CMK (cell line): ENCODE measurements at regions not wholly inside any gene's neighbourhood (a gene's known extent, or its start where the extent isn't known, plus 50 kb on each side); places are given as distances from the start of the nearest gene placed in this dataset.
A peak's percentile ranks its signal among the peaks of the same experiment; 100 is the strongest.
"Not testable (repeated sequence)": the region's sequence is repeated elsewhere in the genome, so short reads cannot be mapped to it uniquely, and the experiment has no call there.

Source experiments
- DNase-seq: peaks from one replicate; pipeline ENCODE4 v3.0.0-alpha.2; 2010; ENCODE audit warnings: low read depth

DNA sequence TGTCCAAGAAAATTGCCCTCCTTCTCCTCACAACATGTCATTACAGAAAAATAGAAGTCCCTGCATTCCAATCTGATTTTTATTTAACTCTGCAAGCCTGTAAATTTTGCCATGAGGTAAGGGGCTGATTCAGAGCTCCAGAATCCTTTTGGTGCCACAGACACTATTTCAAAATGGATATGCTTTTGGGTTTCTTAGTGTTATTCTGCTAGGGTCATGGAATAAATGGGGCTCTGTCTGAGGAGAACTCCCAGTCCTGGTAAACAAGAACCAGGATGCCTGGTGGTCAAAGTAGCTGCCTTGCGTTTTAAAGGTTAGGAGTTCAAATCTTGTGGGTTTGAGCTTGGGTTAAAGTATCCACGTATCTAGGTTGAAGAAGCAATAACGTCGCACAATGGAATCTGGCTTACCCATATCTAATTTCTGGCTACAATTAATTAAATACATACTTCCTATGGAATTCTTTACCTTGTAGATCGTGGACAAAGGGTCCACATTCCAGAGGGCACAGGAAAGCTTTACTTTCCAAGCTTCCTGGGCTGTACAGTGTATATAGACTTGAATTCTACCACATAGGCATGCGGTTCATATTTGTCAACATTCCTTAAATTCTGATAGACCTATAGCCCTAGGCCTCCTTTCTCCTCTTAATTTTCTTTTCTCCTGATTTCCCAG, 98.0 kb upstream of the CDC42BPA start:
- no peak for DNase-seq

DNA sequence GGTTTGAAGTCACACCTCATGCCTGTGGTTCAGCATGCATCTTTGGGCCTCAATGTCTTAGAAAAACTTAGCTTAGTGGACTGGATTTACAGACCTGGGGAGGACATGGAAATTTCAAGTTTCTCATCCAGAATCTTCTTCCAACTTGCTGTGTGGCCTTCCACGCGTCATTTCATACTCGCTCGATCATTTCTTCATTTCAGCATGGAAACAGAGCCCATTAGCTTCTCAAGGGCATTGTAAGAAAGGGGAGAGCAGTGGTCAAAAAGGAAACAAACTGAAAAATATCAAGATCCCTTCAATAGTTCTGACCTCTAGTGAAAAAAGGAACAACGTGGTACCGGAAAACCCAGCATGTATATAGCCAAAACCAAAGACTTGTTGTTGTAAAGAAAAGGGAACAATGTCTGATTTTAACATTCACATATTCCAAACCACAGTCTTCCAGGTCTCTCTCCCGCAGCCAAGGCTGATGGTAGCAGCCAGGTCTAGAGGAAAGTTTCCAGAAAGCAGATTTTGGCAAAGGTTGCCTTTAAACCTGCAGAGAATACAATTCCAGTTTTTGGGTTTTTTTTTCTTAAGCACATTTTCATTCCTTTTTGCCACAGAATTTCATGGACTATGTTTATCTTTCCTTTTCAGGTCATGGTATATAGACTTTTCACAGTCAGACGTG, 97.0 kb upstream of the CDC42BPA start:
- no peak for DNase-seq

DNA sequence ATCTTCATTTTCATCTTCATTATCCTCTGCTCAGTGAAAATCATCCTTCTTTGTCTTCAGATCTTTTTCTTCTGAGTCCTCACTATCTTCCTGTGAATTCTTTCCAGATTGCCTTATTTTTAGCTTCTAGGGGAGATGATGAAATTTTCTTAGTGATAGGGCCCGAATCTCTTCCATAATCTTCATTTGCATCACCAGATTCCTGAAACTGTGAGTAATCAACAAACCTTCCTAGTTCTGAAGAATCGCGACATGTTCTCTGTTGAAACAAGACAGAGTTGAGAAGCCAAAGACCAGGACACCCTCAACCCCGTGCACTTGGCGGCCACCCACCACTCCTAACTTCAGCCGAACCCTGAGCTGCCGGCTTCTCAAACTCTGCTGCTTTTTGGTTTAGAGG, 92.8 kb upstream of the CDC42BPA start:
- DNase-seq: no peak

DNA sequence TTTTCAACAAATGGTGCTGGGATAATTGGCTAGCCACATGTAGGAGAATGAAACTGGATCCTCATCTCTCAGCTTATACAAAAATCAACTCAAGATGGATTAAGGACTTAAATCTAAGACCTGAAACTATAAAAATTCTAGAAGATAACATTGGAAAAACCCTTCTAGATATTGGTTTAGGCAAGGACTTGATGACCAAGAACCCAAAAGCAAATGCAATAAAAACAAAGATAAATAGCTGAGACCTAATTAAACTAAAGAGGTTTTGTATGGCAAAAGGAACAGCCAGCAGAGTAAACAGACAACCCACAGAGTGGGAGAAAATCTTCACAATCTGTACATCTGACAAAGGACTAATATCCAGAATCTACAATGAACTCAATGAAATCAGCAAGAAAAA, 88.0 kb upstream of the CDC42BPA start:
- DNase-seq: not testable (repeated sequence)

DNA sequence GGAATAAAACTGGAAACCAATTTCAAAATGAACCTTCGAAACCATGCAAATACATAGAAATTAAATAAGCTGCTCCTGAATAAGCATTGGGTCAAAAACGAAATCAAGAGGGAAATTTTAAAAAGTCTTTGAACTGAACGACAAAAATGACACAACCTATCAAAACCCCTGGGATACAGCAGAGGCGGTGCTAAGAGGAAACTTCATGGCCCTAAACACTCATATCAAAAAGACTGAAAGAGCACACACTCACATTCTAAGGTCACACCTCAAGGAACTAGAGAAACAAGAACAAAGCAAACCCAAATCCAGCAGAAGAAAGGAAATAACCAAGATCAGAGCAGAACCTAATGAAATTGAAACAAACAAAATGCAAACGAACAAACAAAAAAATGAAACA, 85.2 kb upstream of the CDC42BPA start:
- DNase-seq: no peak

DNA sequence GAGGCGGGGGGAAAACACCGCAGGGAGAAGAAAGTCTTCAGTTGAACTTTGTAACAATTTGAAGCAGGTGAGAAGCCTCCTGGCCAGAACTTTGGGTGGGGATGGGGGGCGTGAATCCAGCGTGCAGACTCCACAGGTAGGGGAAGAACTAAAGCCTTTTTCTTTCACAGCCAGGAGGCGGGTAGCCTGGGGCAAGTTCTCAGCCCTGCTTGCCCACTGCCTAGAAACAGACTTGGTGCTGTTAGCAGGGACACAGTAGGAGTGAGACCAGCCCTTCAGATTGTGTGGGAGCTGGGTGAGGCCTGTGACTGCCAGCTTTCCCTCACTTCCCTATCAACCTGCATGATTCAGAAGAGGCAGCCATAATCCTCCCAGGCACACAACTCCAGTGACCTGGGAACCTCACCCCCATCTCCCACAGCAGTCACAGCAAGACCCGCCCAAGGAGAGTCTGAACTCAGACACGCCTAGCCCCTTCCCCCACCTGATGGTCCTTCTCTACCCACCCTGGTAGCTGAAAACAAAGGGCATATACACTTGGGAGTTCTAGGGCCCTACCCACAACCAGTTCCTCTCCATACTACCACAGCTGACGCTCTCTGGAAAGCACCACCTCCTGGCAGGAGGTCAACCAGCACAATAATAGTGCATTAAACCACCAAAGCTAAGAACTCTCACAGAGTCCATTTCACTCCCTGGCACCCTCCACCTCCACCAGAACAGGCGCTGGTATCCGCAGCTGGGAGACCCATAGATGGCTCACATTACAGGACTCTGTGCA, 83.5 kb upstream of the CDC42BPA start:
- no peak for DNase-seq

DNA sequence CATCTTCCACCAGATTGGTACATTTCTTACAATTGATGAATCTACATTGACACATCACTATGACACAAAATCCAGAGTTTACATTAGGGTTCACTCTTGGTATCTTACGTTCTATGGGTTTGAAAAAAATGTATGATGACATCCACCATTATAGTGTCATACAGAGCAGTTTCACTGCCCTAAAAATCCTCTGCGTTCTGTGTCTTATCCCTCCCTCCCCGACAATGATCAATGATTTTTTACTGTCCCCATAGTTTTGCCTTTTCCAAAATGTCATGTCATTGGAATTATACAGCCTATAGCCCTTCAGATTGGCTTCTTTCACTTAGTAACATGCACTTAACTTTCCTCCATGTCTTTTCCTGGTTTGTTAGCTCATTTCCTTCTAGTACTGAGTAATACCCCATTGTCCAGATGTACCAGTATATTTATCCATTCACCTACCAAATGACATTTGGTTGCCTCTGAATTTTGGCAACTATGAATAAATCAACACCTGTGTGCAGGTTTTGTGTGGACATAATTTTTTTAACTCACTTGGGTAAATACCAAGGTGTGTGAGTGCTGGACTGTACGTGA, 80.9 kb upstream of the CDC42BPA start:
- DNase-seq: no peak

DNA sequence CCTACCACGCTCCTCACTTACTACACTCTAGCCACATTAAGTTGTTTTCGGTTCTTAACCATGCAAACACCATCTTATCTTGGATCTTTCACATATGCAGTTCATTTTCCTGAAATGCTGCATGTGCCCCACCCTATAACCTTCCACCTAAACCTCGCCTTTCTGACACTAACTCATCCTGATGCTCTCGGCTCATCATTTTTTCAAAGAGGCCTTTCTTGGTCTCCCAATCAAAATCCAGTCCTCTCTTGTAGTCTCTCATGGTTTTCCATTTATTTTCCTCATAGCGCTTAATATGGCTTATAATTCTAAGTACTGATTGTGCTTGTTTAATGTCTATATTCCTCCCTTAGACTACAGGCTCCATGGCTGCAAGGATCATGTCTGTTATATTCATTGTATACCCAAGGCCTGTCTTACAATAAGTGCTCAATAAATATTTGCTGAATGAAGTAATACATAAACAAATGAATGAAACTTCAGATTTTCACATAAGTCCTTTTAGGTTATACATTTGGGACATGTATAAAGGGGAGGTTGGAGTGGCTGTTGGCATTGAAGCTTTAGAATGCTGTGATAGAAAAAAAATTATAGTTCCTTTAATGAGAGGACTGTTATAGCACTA, 79.2 kb upstream of the CDC42BPA start:
- no peak for DNase-seq

DNA sequence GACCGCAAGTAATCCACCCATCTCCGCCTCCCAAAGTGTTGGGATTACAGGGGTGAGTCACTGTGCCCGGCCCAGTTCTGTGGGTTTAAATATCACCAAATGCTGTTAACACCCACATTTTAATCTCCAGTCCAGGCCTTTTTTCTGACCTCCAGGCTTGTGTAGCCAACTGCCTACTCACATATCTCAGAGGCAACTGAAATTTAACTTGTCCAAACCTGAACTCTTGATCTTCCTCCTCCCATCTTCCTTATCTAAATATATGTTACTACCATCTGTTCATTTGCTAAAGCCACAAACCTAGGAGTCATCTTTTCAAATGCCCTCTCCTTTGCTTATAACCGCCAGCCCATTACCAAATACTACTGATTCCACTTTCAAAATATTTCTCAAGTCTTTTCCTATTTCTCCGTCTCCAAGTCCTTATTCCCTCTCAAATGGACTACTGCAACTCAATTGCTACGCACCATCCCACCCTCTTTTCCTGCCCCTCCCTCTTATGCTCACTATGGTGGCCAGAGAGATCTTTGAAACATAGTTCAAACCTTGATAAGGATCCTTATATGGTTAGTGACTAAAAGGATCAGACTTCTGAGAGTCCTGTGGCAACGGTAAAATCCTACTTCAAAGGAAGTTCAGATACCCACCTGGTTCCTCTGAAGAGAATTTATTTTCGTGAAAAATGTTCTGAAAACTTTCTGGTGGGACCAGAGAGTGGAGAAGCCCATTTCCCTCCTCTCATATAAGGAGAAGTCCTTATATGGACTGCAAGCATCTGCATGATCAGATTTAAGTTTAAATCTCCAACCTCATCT, 78.5 kb upstream of the CDC42BPA start:
- peak; percentile 96 for DNase-seq

DNA sequence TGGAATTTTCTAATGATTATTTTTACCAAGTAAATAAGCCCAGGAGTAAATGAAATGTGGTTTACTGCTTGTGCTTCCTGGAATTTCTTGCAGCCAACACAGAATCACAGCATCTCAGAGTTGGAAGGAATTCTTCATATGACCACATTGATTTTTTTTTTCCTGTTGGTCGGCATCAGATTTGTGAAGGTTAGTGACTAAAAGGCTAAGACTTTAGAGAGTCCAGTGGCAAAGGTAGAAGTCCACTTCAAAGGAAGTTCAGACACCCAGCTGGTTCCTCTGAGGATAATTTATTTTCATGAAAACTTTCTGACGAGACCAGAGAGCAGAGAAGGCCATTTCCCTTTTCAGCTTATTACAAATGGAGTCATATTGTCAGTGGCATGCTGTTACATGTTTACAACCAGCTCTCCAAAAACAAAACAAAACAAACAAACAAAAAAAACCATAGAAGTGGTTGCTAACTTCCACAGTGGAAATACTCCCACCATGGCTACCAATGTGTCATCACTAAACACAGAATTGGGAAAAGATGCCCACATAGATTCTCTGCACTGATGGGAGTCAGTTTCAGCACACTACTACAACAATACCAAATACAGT, 77.2 kb upstream of the CDC42BPA start:
- no peak for DNase-seq

DNA sequence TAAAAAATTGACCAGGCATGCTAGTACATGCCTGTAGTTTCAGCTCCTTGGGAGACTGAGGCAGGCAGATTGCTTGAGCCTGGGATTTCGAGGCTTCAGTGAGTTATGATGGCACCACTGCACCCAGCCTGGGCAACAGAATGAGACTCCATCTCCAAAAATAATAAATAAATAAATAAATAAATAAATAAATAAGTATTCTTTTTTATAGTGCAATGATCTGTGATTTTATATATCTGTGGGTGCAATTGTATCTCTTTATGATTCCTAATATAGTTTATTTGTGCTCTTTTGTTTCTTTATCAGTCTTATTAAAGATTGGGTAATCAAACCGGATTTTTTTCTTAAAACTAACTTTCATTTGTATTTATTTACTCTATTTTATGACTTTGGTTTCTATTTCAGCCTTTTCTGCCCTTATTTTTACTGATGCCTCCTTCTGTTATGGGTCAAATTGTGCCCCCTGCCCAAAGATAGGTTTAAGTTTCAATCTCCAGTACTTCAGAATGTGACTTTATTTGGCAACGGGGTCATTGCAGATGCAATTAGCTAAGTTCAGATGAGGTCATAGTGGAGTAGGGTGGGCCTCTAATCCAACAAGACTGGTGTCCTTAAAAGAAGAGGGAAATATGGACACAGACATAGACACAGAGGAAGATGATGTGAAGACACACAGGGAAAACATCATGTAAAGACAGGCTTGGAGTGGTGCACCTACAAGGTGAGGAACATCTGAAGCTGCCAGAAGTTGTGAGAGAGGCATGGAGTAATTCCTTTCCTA, 74.9 kb upstream of the CDC42BPA start:
- DNase-seq: no peak

DNA sequence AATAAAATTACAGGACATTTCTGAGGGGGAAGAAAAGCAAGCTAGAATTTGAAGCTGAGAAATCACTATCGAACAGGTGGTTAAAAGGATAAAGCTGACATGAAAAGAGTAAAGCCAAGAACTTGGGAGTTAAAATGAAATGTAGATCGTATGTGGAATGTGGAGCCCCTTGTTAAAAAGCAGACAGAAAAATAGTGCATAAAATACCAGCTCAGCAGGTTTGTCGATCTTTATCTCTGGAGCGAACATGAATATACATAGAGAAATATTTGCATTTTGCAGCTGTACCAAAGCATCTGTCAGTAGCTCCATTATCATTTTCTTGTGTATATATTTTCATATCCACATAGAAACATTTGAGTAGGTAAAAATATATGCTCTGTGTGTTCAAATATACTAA, 73.6 kb upstream of the CDC42BPA start:
- DNase-seq: no peak

DNA sequence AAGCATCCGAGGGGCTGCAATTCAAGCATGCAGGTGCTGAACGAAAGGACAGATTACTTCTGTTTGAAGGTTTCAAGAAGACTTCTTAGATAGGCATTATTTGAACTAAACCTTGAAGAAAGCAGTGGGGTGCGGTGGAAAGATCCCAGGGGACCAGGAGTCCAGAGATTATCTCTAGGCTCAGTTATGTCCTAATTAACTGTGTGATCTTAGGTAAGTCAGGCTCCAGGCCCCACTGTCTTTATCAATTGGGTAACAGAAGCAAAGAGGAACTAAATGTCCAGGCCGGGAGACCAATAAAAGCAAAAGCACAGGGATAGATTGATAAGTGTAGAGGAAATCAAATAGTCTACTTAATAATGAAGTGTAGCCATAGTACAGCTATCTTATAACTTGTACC, 72.9 kb upstream of the CDC42BPA start:
- DNase-seq: no peak

DNA sequence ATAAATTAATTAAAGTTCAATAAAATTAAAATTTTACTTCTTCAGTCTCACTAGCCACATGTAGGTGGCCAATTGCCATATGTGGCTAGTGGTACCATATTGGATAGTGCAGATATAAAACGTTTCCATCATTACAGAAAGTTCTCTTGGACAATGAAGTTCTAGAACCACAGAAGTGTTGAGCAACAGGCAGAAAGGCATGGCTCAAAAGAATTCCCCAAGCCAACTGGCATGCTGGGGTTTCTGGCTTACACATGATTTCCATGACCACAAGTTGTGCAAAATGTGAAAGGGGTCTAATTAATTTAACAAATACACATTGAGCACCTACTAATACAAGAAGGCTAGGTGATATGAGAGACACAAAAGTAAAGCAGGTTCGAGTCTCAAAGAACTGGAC, 72.2 kb upstream of the CDC42BPA start:
- DNase-seq: no peak

DNA sequence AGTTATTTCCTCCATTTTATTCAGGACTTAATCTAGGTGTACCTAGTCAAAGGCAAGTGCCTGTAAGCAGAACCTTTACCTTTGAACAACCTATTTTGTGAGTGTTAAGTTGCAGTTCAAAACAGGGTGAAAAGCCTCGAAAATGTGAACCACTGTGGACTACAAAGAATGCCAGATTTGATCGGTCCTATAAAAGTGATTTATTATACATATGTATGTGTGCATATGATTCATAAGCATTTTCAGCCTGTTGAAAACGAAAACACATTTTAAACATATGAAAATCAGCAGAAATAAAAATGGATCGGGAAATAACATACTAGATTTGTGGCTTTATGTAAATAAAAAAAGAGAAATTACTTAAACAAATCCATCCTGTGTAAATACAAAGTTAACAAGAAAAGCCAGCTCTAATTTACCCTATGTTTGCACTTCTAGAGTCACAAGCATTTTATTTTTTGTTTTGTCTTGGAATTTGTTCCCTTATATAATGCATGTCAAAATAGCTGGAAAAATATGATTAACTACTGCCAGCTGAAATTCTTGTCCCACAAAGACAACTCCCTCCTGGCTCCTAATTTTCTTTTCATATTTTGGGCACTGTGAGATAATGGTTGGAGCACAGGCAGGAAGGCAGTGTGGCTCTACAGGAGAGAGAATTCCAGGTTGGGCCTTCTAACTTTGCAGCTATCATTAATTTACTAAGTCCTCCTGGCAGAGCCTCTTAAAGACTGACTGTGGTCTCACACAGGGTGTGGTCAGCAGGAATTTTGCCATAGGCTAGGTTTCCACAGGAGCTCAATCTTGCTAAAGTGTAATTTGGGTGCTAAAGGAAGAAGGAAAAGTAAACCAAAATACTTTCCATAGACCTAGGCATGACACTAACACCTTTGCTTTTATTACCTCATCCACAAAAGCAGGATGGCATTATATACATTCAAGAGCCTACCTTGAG, 70.2 kb upstream of the CDC42BPA start:
- DNase-seq: no peak

DNA sequence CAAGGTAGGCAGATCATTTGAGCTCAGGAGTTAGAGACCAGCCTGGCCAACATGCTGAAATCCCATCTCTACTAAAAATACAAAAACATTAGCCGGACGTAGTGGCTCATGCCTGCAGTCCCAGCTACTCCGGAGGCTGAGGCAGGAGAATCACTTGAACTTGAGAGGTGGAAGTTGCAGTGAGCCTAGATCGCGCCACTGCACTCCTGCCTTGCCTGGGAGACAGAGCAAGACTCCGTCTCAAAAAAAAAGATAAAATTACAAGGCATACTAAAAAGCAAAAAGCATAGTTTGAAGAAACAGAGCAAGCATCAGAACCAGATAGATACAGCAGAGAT, 61.2 kb upstream of the CDC42BPA start:
- DNase-seq: no peak

DNA sequence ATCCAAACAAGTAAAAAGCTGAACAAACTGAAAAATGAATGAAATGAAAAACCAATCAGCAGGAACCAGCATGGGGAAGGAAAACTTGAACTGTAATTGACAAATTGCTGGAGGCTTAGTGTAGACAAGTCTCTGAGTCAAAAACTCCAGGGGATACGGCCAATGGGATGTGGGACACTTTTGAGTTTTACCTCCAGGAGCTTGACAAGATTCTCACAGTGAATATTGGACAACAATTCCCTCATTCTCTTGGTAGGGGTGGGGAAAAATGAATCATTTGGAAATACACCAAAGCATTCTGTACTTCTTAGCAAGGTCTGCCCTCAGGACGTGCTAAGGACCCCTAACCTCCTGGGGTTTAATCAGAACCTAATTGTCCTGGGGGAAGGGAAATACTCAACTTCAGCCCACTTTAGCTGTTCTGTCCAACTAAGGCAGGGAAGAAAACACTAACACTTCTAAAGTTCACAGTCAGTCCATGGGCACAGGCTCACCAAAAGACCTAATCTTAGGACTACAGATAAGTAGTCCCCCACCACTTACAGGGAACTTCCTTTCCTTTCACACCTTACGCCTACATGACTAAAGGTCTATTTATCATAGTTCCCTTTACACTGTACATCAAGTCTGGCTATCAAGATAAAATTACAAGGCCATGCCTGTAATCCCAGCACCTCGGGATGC, 60.7 kb upstream of the CDC42BPA start:
- DNase-seq: no peak

DNA sequence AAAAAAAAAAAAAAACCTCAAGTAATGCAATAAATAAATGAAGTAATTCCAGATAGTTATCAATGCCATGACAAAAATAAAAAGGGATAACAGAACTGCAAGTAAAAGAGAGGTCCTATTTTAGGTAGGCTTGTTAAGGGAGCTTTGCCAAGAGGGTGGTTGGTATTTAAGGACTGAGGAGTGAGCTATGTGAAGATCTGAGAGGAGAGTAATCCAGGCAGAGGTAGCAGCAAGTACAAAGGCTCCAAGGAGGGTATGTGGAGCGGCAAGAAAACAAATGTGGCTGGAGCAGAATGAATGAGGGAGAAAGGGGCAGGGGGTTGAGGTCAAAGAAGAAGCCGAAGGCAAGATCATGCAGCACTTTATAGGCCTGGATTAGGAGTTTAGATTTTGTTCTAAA, 59.9 kb upstream of the CDC42BPA start:
- no peak for DNase-seq

DNA sequence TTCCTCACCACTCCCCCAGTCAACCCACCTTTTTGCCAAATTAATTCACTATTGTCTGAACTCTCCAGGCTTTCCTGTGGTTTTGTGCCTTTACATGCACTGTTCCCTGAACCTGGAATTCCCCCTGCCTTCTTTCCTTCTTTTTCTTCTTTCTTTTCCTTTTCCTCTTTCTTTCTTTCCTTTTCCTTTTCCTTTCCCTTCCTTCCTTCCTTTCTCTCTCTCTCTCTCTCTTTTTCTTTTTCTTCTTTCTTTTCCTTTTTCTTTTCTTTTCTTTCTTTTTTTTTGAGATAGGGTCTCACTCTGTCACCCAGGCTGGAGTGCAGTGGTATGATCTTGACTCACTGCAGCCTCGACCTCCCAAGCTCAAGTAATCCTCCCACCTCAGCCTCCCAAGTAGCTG, 56.6 kb upstream of the CDC42BPA start:
- DNase-seq: no peak
